ENCODE measurements at regions not wholly inside any gene's neighbourhood (a gene's known extent, or its start where the extent isn't known, plus 50 kb on each side); places are given as distances from the start of the nearest gene placed in this dataset.
"Not testable (repeated sequence)": the region's sequence is repeated elsewhere in the genome, so short reads cannot be mapped to it uniquely, and the experiment has no call there.

GRCh38 chr1:120950633-120951032 lies 61.1 kb downstream of the PPIAL4A start:
- H3F3A ChIP-seq (ENCODE audit: insufficient read depth); H3K9ac ChIP-seq; H3K4me1 ChIP-seq (ENCODE audit: insufficient read depth); H3K27ac ChIP-seq; H3K9me2 ChIP-seq (ENCODE audit: insufficient read depth); H3K4me2 ChIP-seq (ENCODE audit: unreplicated experiment); H4K20me1 ChIP-seq (ENCODE audit: insufficient read depth); H2AFZ ChIP-seq; H3K79me2 ChIP-seq (ENCODE audit: insufficient read depth); H3K36me3 ChIP-seq (ENCODE audit: low read depth); H3K4me3 ChIP-seq; DNase-seq; in situ Hi-C loops (cut with MboI); H3K9me3 ChIP-seq (ENCODE audit: low read depth); H3K27me3 ChIP-seq (replicated peaks; ENCODE audit: insufficient read depth): not testable (repeated sequence)
- 23 to 32% methylated on average over 1 of the region's 1 CpG for WGBS, 2 experiments (ENCODE audit: low coverage in 1 of 2, low lambda C conversion rate in 2 of 2, missing lambda C conversion rate in 2 of 2)

GRCh38 chr1:120951100-120951499 lies 61.5 kb downstream of the PPIAL4A start:
- H3K4me3 ChIP-seq; in situ Hi-C loops (cut with MboI); H2AFZ ChIP-seq; H3K36me3 ChIP-seq (ENCODE audit: low read depth); H3K9me2 ChIP-seq (ENCODE audit: insufficient read depth); H3F3A ChIP-seq (ENCODE audit: insufficient read depth); H3K27me3 ChIP-seq (replicated peaks; ENCODE audit: insufficient read depth); H4K20me1 ChIP-seq (ENCODE audit: insufficient read depth); H3K27ac ChIP-seq; H3K79me2 ChIP-seq (ENCODE audit: insufficient read depth); H3K9ac ChIP-seq; H3K9me3 ChIP-seq (ENCODE audit: low read depth); H3K4me2 ChIP-seq (ENCODE audit: unreplicated experiment); H3K4me1 ChIP-seq (ENCODE audit: insufficient read depth); DNase-seq: not testable (repeated sequence)
- 78% methylated on average over 3 to 4 of the region's 4 CpGs for WGBS, 2 experiments (ENCODE audit: low coverage in 1 of 2, low lambda C conversion rate in 2 of 2, missing lambda C conversion rate in 2 of 2)

- 24 to 25% methylated on average over 22 to 23 of the region's 38 CpGs for WGBS, 2 experiments (ENCODE audit: low coverage in 1 of 2, low lambda C conversion rate in 2 of 2, missing lambda C conversion rate in 2 of 2)
- H3K9ac ChIP-seq; H3K4me3 ChIP-seq; H2AFZ ChIP-seq; in situ Hi-C loops (cut with MboI); H3K27ac ChIP-seq; H4K20me1 ChIP-seq (ENCODE audit: insufficient read depth); H3K4me1 ChIP-seq (ENCODE audit: insufficient read depth); H3K79me2 ChIP-seq (ENCODE audit: insufficient read depth); DNase-seq; H3K36me3 ChIP-seq (ENCODE audit: low read depth); H3F3A ChIP-seq (ENCODE audit: insufficient read depth); H3K27me3 ChIP-seq (replicated peaks; ENCODE audit: insufficient read depth); H3K9me2 ChIP-seq (ENCODE audit: insufficient read depth); H3K4me2 ChIP-seq (ENCODE audit: unreplicated experiment); H3K9me3 ChIP-seq (ENCODE audit: low read depth): not testable (repeated sequence)
Observed at GRCh38 chr1:120952207-120952870, 62.8 kb downstream of the PPIAL4A start.

- H3K9me2 ChIP-seq (ENCODE audit: insufficient read depth); H3K9me3 ChIP-seq (ENCODE audit: low read depth); H2AFZ ChIP-seq; DNase-seq; H3K4me3 ChIP-seq; H3K36me3 ChIP-seq (ENCODE audit: low read depth); H3K79me2 ChIP-seq (ENCODE audit: insufficient read depth); H3K4me2 ChIP-seq (ENCODE audit: unreplicated experiment); H3K4me1 ChIP-seq (ENCODE audit: insufficient read depth); H3F3A ChIP-seq (ENCODE audit: insufficient read depth); H4K20me1 ChIP-seq (ENCODE audit: insufficient read depth); H3K27ac ChIP-seq; H3K27me3 ChIP-seq (replicated peaks; ENCODE audit: insufficient read depth); in situ Hi-C loops (cut with MboI); H3K9ac ChIP-seq: not testable (repeated sequence)
- 26% methylated on average over 18 of the region's 19 CpGs; no CpG with 5 or more reads in 1 of the 2 experiments for WGBS, 2 experiments (ENCODE audit: low coverage in 1 of 2, low lambda C conversion rate in 2 of 2, missing lambda C conversion rate in 2 of 2)
Observed at GRCh38 chr1:120952871-120953265, 63.3 kb downstream of the PPIAL4A start.

GRCh38 chr1:120954736-120955135 lies 65.2 kb downstream of the PPIAL4A start:
- Histone ChIP-seq H3K79me2 (ENCODE audit: insufficient read depth) (no peaks in the 10 kb centered on the region), H3K27me3 (replicated peaks; ENCODE audit: insufficient read depth) (0 out of 2 replicates have a peak, but pooled peaks cover 8% of the 10 kb centered on the region), H3K4me3 (no peak overlapping the region), H3K9me3 (ENCODE audit: low read depth) (no peaks in the 10 kb centered on the region), H3K36me3 (ENCODE audit: low read depth) (no peaks in the 10 kb centered on the region), H3K4me1 (ENCODE audit: insufficient read depth) (no peaks in the 10 kb centered on the region), H2AFZ (no peak overlapping the region), H3F3A (ENCODE audit: insufficient read depth) (no peaks in the 10 kb centered on the region), H3K4me2 (ENCODE audit: unreplicated experiment) (no peak overlapping the region), H3K9me2 (ENCODE audit: insufficient read depth) (no peaks in the 10 kb centered on the region), H3K9ac (no peak overlapping the region), H3K27ac (no peak overlapping the region), H4K20me1 (ENCODE audit: insufficient read depth) (no peaks in the 10 kb centered on the region)
- 17 to 18% methylated on average over 21 of the region's 21 CpGs for WGBS, 2 experiments (ENCODE audit: low coverage in 1 of 2, low lambda C conversion rate in 2 of 2, missing lambda C conversion rate in 2 of 2)
- DNase-seq = no peak
- in situ Hi-C loops (cut with MboI) = no loop called here
- TF ChIP-seq EZH2phosphoT487 (IDR thresholded peaks at IDR 0.05; ENCODE audit: insufficient read depth, low read depth) (no peak), EZH2 (IDR thresholded peaks at IDR 0.05; ENCODE audit: insufficient read depth, poor library complexity, severe bottlenecking) (no peak)

GRCh38 chr1:120955961-120956360 lies 66.4 kb downstream of the PPIAL4A start:
- H3K4me3 ChIP-seq; DNase-seq; H3K9ac ChIP-seq; H3K36me3 ChIP-seq (ENCODE audit: low read depth); H3K79me2 ChIP-seq (ENCODE audit: insufficient read depth); H3K27me3 ChIP-seq (replicated peaks; ENCODE audit: insufficient read depth); H4K20me1 ChIP-seq (ENCODE audit: insufficient read depth); H3K4me1 ChIP-seq (ENCODE audit: insufficient read depth); in situ Hi-C loops (cut with MboI); H3K27ac ChIP-seq; H3K9me3 ChIP-seq (ENCODE audit: low read depth); H2AFZ ChIP-seq; H3K4me2 ChIP-seq (ENCODE audit: unreplicated experiment); H3K9me2 ChIP-seq (ENCODE audit: insufficient read depth); H3F3A ChIP-seq (ENCODE audit: insufficient read depth): not testable (repeated sequence)
- 21 to 23% methylated on average over 2 of the region's 2 CpGs for WGBS, 2 experiments (ENCODE audit: low coverage in 1 of 2, low lambda C conversion rate in 2 of 2, missing lambda C conversion rate in 2 of 2)

- H3K9me3 ChIP-seq (ENCODE audit: low read depth); H3K4me2 ChIP-seq (ENCODE audit: unreplicated experiment); H3K4me1 ChIP-seq (ENCODE audit: insufficient read depth); H3K27me3 ChIP-seq (replicated peaks; ENCODE audit: insufficient read depth); H3K9ac ChIP-seq; H4K20me1 ChIP-seq (ENCODE audit: insufficient read depth); H3K27ac ChIP-seq; H3K79me2 ChIP-seq (ENCODE audit: insufficient read depth); H3F3A ChIP-seq (ENCODE audit: insufficient read depth); H3K4me3 ChIP-seq; H3K36me3 ChIP-seq (ENCODE audit: low read depth); H2AFZ ChIP-seq; DNase-seq; H3K9me2 ChIP-seq (ENCODE audit: insufficient read depth); in situ Hi-C loops (cut with MboI): not testable (repeated sequence)
- 32% methylated on average over 2 of the region's 5 CpGs; no CpG with 5 or more reads in 1 of the 2 experiments for WGBS, 2 experiments (ENCODE audit: low coverage in 1 of 2, low lambda C conversion rate in 2 of 2, missing lambda C conversion rate in 2 of 2)
Observed at GRCh38 chr1:120966018-120966417, 76.4 kb downstream of the PPIAL4A start.
